K562 (cell line): ENCODE measurements at regions not wholly inside any gene's neighbourhood (a gene's known extent, or its start where the extent isn't known, plus 50 kb on each side); places are given as distances from the start of the nearest gene placed in this dataset.
A peak's percentile ranks its signal among the peaks of the same experiment; 100 is the strongest.

Source experiments
- ATAC-seq: fragments of 200-7000 bp; cut with Tn5 transposase; 3 replicates; pipeline ENCODE4 v1.9.1; 2020; ENCODE audit warnings: moderate library complexity
- BruUV-seq: library from RNA; stranded (reverse); fragments of 400-500 nt; replicated peaks from 2 replicates; lab custom pipeline; 2021; lab: Mats Ljungman, UMichigan
- CTCF ChIA-PET: fragments of 300-600 bp; formaldehyde crosslinking; extraction: SDS; loops from one replicate; lab custom pipeline; 2021; ENCODE audit warnings: low intra/inter-chr PET ratio; lab: Yijun Ruan, JAX
- POLR2A ChIA-PET: fragments of 300-600, 350-650 bp; sonication (Branson Sonifier 250); formaldehyde crosslinking; extraction: SDS; loops from one replicate; lab custom pipeline; 2021; ENCODE audit warnings: antibody characterized with exemption, inconsistent platforms; lab: Yijun Ruan, JAX
- DNase-seq, 4 experiments: peaks; one replicate each; pipeline versions ENCODE4 v3.0.0 to v3.0.0-alpha.2; 2011 to 2018; ENCODE audit warnings: low spot score in 3 of 4, mixed read lengths in 3 of 4; ENCODE audit errors: extremely low read depth in 1 of 4
- FAIRE-seq: peaks from 2 replicates; lab custom pipeline; 2011; peaks lifted over from hg19 to GRCh38; lab: Jason Lieb, UNC
- H2AFZ ChIP-seq: 2 replicates; pipeline ENCODE4 v1.6.0; 2011; ENCODE audit warnings: low read depth, low read length, control low read depth, inconsistent platforms
- H3K27ac ChIP-seq: fragments of 200-600 bp; 3 replicates; pipeline ENCODE4 v1.8.0; 2011; ENCODE audit warnings: low read depth, mild to moderate bottlenecking, control low read depth, inconsistent platforms, low read length, moderate library complexity, mixed read lengths; ENCODE audit errors: extremely low read depth
- H3K27me3 ChIP-seq, 2 experiments: fragments of 300-600 bp in 1 of 2; 2 replicates in 1 of 2; 3 replicates in 1 of 2; pipeline versions ENCODE4 v1.6.0 to v1.8.0; 2011; ENCODE audit warnings: inconsistent platforms in 2 of 2, low read length in 2 of 2, mild to moderate bottlenecking in 1 of 2, mixed read lengths in 1 of 2, moderate library complexity in 1 of 2; ENCODE audit not compliant: control insufficient read depth in 2 of 2, insufficient read depth in 2 of 2
- H3K36me3 ChIP-seq: fragments of 300-600 bp; 3 replicates; pipeline ENCODE4 v1.8.0; 2011; ENCODE audit warnings: mild to moderate bottlenecking, low read length, inconsistent platforms; ENCODE audit not compliant: control insufficient read depth, insufficient read depth
- H3K4me1 ChIP-seq, 2 experiments: fragments of 200-600 bp in 1 of 2; replicated peaks in 1 of 2; 2 replicates in 1 of 2; 3 replicates in 1 of 2; pipeline versions ENCODE4 v1.5.1 to v1.8.0; 2011; ENCODE audit warnings: inconsistent platforms in 2 of 2, low read length in 2 of 2, mild to moderate bottlenecking in 1 of 2, mixed read lengths in 1 of 2, moderate library complexity in 1 of 2; ENCODE audit not compliant: control insufficient read depth in 2 of 2, insufficient read depth in 2 of 2
- H3K4me2 ChIP-seq: 2 replicates; pipeline ENCODE4 v1.6.1; 2011; ENCODE audit warnings: low read length, control low read depth, inconsistent platforms, mixed read lengths; ENCODE audit not compliant: insufficient read depth
- H3K4me3 ChIP-seq: fragments of 200-600 bp; sonication (generic), shearing (Covaris generic); 2 replicates; pipeline ENCODE4 v1.5.1; 2016; ENCODE audit warnings: control low read depth, inconsistent platforms
- H3K79me2 ChIP-seq: fragments of 200-600 bp; 3 replicates; pipeline ENCODE4 v1.8.0; 2011; ENCODE audit warnings: low read length, inconsistent platforms; ENCODE audit not compliant: control insufficient read depth, insufficient read depth
- H3K9ac ChIP-seq, 2 experiments: 2 replicates each; pipeline versions ENCODE4 v1.6.0 to v1.6.1; 2011; ENCODE audit warnings: low read depth in 2 of 2, low read length in 2 of 2, control low read depth in 1 of 2, inconsistent platforms in 1 of 2, mild to moderate bottlenecking in 1 of 2, mixed read lengths in 1 of 2; ENCODE audit not compliant: insufficient read depth in 1 of 2
- H3K9me1 ChIP-seq: one replicate; pipeline ENCODE4 v1.6.0; 2011; ENCODE audit warnings: inconsistent platforms, mild to moderate bottlenecking, low read length, moderate library complexity; ENCODE audit not compliant: control insufficient read depth, insufficient read depth
- H3K9me3 ChIP-seq: replicated peaks from 2 replicates; pipeline ENCODE4 v1.5.1; 2011; ENCODE audit warnings: low read depth, low read length, inconsistent platforms; ENCODE audit not compliant: control insufficient read depth, insufficient read depth
- H4K20me1 ChIP-seq: replicated peaks from 2 replicates; pipeline ENCODE4 v1.6.1; 2011; ENCODE audit warnings: low read length, inconsistent platforms, mixed read lengths; ENCODE audit not compliant: control insufficient read depth, insufficient read depth
- DMBX1 ChIP-seq: fragments of 250-450 bp; sonication (Bioruptor Pico); IDR thresholded peaks from 2 replicates; pipeline ENCODE4 v1.8.0; 2022; ENCODE audit warnings: inconsistent platforms, mild to moderate bottlenecking, moderate library complexity, borderline replicate concordance
- ETV1 ChIP-seq: fragments of 450-650 bp; conservative IDR thresholded peaks from 2 replicates; pipeline ENCODE4 v1.6.1; 2016; ENCODE audit warnings: missing genetic modification characterization, control low read depth, low read depth, missing compliant biosample characterization
- JUND ChIP-seq, 2 experiments: IDR thresholded peaks; 2 replicates in 1 of 2; 3 replicates in 1 of 2; pipeline ENCODE4 v1.6.1; 2011; ENCODE audit warnings: borderline replicate concordance in 2 of 2, low read depth in 2 of 2, low read length in 2 of 2, improper control_type of control experiment in 1 of 2, missing biosample characterization in 1 of 2, missing genetic modification characterization in 1 of 2, missing genetic modification reagents in 1 of 2
- L3MBTL2 ChIP-seq: fragments of 450-650 bp; IDR thresholded peaks from 2 replicates; pipeline ENCODE4 v1.6.1; 2016; ENCODE audit warnings: mild to moderate bottlenecking, moderate library complexity
- NFE2 ChIP-seq: IDR thresholded peaks from 2 replicates; pipeline ENCODE4 v1.6.1; 2014; ENCODE audit warnings: antibody characterized with exemption, low read depth
- PPARD ChIP-seq: fragments of 250-450 bp; sonication (Bioruptor Pico); IDR thresholded peaks from 2 replicates; pipeline ENCODE4 v1.8.0; 2022; ENCODE audit warnings: inconsistent platforms, mild to moderate bottlenecking, moderate library complexity
- TFAM ChIP-seq: fragments of 250-450 bp; sonication (Bioruptor Pico); conservative IDR thresholded peaks from 2 replicates; pipeline ENCODE4 v1.5.0; 2021; ENCODE audit warnings: mild to moderate bottlenecking, moderate library complexity
- ZBTB7A ChIP-seq: IDR thresholded peaks from 2 replicates; pipeline ENCODE4 v1.6.1; 2011; ENCODE audit warnings: low read depth, mild to moderate bottlenecking, low read length, moderate library complexity, borderline replicate concordance; ENCODE audit not compliant: control insufficient read depth
- ZNF766 ChIP-seq: fragments of 200-800 bp; sonication (Bioruptor generic); conservative IDR thresholded peaks from 2 replicates; pipeline ENCODE4 v1.6.1; 2016; ENCODE audit warnings: missing genetic modification characterization, missing compliant biosample characterization
- WGBS: fragments of 100-300 bp; shearing (Covaris generic); methylation state at CpG from one replicate; pipeline ENCODE4 v1.1.6; 2016; ENCODE audit warnings: low coverage, mixed read lengths; ENCODE audit not compliant: insufficient coverage; ENCODE audit errors: missing lambda C conversion rate; 5-methylcytosine and 5-hydroxymethylcytosine counted together
- in situ Hi-C: fragments of 300-500 bp; cut with MboI; formaldehyde crosslinking; loops from 4 replicates; pipeline ENCODE4 v1.15.0; 2018; ENCODE audit warnings: inconsistent platforms, mixed read lengths
- intact Hi-C: fragments of 100-400 bp; cut with micrococcal nuclease; formaldehyde crosslinking; loops from 2 replicates; pipeline ENCODE4 v1.14.2; 2022
- TF ChIP-seq, protein P1 (sequence below): fragments of 250-450 bp; sonication (Bioruptor Pico); IDR thresholded peaks from 2 replicates; pipeline ENCODE4 v1.8.0; 2021; ENCODE audit warnings: moderate library complexity, mild to moderate bottlenecking, inconsistent platforms
- TF ChIP-seq, protein P2 (sequence below): fragments of 250-450 bp; sonication (Bioruptor Pico); IDR thresholded peaks from 2 replicates; pipeline ENCODE4 v1.8.0; 2021; ENCODE audit warnings: borderline replicate concordance, mild to moderate bottlenecking, moderate library complexity; ENCODE audit not compliant: poor library complexity, severe bottlenecking

DNA sequence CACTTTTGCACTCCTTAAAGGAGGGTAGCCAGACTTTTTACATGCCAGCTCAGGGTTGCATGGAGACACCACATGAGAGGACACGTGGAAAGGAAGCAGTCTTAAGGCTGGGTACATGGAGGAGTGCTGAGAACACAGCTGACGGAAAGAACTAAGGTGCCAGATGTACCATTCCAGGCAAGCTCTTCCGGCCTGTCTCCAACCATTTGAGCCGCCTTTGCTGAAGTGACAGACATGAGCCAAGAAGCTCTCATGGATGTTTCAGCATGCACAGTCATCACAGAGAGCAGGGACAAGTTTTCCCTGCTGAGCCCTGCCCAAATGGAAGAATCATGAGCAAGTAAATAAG is 83.4 kb upstream of the BMP2K start:
- peak overlapping the region; percentile 24 to 47; a peak in 3 of 4 replicates for H3K9ac ChIP-seq
- intact Hi-C loops (loop anchor here (1.0 to 2.0 kb wide), 9 partner anchors 22 to 172 kb away; no protein-coding TSS in a partner anchor), in situ Hi-C loops (loop anchor here (5.0 kb wide), 1 partner anchor 80 kb away; no protein-coding TSS in a partner anchor)
- no peaks in the 10 kb centered on the region for H4K20me1 ChIP-seq
- H3K4me1 ChIP-seq: peaks cover 32 to 73% of the 10 kb centered on the region in 2 experiments
- FAIRE-seq (peak; percentile 29), ATAC-seq (peak; percentile 3; the same call in 2 of the 3 replicates), DNase-seq (no peak)
- no TSS peak for BruUV-seq
- peak overlapping the region; percentile 73 for H3K27ac ChIP-seq
- H3K4me3 ChIP-seq: no peak overlapping the region
- WGBS: 51% methylated on average over 4 of the region's 4 CpGs
- ChIA-PET CTCF (no interaction called here), POLR2A (interaction anchor here (0.6 to 1.0 kb wide), 2 partner anchors 9 to 118 kb away, joined by 4 to 5 read pairs; no protein-coding TSS in a partner anchor)
- no peaks in the 10 kb centered on the region for H3K27me3 ChIP-seq
- H3K36me3 ChIP-seq: no peaks in the 10 kb centered on the region
- H3K9me3 ChIP-seq: no peaks in the 10 kb centered on the region
- peak overlapping the region; percentile 9; the same call in 1 of the 2 replicates for H3K4me2 ChIP-seq
- H2AFZ ChIP-seq: peak overlapping the region; percentile 45
- no peaks in the 10 kb centered on the region for H3K79me2 ChIP-seq
- H3K9me1 ChIP-seq: no peaks in the 10 kb centered on the region
- TF ChIP-seq ZNF766 (CRISPR knock-in tag): 0 out of 2 replicates have a peak, but pooled peaks have one; percentile 6
- TF ChIP-seq, protein P1, sequence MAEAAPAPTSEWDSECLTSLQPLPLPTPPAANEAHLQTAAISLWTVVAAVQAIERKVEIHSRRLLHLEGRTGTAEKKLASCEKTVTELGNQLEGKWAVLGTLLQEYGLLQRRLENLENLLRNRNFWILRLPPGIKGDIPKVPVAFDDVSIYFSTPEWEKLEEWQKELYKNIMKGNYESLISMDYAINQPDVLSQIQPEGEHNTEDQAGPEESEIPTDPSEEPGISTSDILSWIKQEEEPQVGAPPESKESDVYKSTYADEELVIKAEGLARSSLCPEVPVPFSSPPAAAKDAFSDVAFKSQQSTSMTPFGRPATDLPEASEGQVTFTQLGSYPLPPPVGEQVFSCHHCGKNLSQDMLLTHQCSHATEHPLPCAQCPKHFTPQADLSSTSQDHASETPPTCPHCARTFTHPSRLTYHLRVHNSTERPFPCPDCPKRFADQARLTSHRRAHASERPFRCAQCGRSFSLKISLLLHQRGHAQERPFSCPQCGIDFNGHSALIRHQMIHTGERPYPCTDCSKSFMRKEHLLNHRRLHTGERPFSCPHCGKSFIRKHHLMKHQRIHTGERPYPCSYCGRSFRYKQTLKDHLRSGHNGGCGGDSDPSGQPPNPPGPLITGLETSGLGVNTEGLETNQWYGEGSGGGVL (CRISPR knock-in tag): peak; percentile 2; the same call in 1 of the 2 replicates
- TF ChIP-seq TFAM (CRISPR knock-in tag): no peak
- no peak for TF ChIP-seq PPARD (CRISPR knock-in tag)
- TF ChIP-seq ZBTB7A: no peak
- TF ChIP-seq DMBX1 (CRISPR knock-in tag): peak; percentile 37; the same call in 1 of the 2 replicates
- TF ChIP-seq NFE2: 0 out of 2 replicates have a peak, but pooled peaks have one; percentile 19
- TF ChIP-seq JUND (IDR thresholded peaks at IDR 0.05; ENCODE audit: borderline replicate concordance, low read depth, low read length): peak; percentile 36; the same call in 1 of the 2 replicates
- no peak for TF ChIP-seq JUND (tag; IDR thresholded peaks at IDR 0.05; ENCODE audit: borderline replicate concordance, low read depth, low read length)
- TF ChIP-seq ETV1 (tag): peak; percentile 17; the same call in 1 of the 2 replicates
- TF ChIP-seq L3MBTL2: peak; percentile 20
- TF ChIP-seq, protein P2, sequence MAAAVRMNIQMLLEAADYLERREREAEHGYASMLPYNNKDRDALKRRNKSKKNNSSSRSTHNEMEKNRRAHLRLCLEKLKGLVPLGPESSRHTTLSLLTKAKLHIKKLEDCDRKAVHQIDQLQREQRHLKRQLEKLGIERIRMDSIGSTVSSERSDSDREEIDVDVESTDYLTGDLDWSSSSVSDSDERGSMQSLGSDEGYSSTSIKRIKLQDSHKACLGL: no peak
